Stimulated activated CD4-positive, alpha-beta T cell treated with anti-CD3 and anti-CD28 coated beads, Interleukin-1b, Interleukin-23, amount 100 ng/mL, for 24 hours (primary cell): ENCODE measurements at regions not wholly inside any gene's neighbourhood (a gene's known extent, or its start where the extent isn't known, plus 50 kb on each side); places are given as distances from the start of the nearest gene placed in this dataset.

ENCODE experiments used
- DNase-seq, 4 experiments: peaks; one replicate each; pipeline ENCODE4 v3.0.0-alpha.2; 2020; ENCODE audit warnings: low read depth in 4 of 4, low spot score in 1 of 4

- DNase-seq = no peak
Measured at GRCh38 chr9:113701774-113702755, 174.0 kb upstream of the ZNF618 start.

GRCh38 chr9:113705306-113705927, 170.7 kb upstream of the ZNF618 start:
- DNase-seq = no peak

GRCh38 chr9:113705928-113706519, 170.1 kb upstream of the ZNF618 start:
- DNase-seq = no peak

- no peak for DNase-seq
Measured at GRCh38 chr9:113707953-113708695, 168.0 kb upstream of the ZNF618 start.

GRCh38 chr9:113708821-113709713, 167.0 kb upstream of the ZNF618 start:
- DNase-seq = no peak

- no peak for DNase-seq
Measured at GRCh38 chr9:113709721-113710120, 166.4 kb upstream of the ZNF618 start.

GRCh38 chr9:113711251-113711650, 164.9 kb upstream of the ZNF618 start:
- DNase-seq = no peak

- no peak for DNase-seq
Measured at GRCh38 chr9:113712053-113712452, 164.1 kb upstream of the ZNF618 start.

- no peak for DNase-seq
Measured at GRCh38 chr9:113715086-113715485, 161.0 kb upstream of the ZNF618 start.

GRCh38 chr9:113719919-113720318, 156.2 kb upstream of the ZNF618 start:
- no peak for DNase-seq

- DNase-seq = no peak
Measured at GRCh38 chr9:113720495-113720894, 155.6 kb upstream of the ZNF618 start.

- no peak for DNase-seq
Measured at GRCh38 chr9:113721856-113722255, 154.3 kb upstream of the ZNF618 start.

GRCh38 chr9:113724202-113724601, 151.9 kb upstream of the ZNF618 start:
- no peak for DNase-seq

- DNase-seq = no peak
Measured at GRCh38 chr9:113728989-113729388, 147.1 kb upstream of the ZNF618 start.

- DNase-seq = no peak
Measured at GRCh38 chr9:113734826-113735225, 141.3 kb upstream of the ZNF618 start.

- no peak for DNase-seq
Measured at GRCh38 chr9:113737517-113738271, 138.4 kb upstream of the ZNF618 start.

- DNase-seq = no peak
Measured at GRCh38 chr9:113738496-113738892, 137.6 kb upstream of the ZNF618 start.

- DNase-seq = no peak
Measured at GRCh38 chr9:113738893-113739604, 137.1 kb upstream of the ZNF618 start.
